H1 (cell line): ENCODE measurements at regions not wholly inside any gene's neighbourhood (a gene's known extent, or its start where the extent isn't known, plus 50 kb on each side); places are given as distances from the start of the nearest gene placed in this dataset.

Experiments used
- CTCF ChIA-PET: fragments of 300-600 bp; sonication (Branson Sonifier 250); formaldehyde crosslinking; loops from one replicate; lab custom pipeline; 2021; ENCODE audit not compliant: partially characterized antibody; lab: Charles Lee
- POLR2A ChIA-PET: fragments of 300-600 bp; sonication (Branson Sonifier 250); formaldehyde crosslinking; loops from one replicate; lab custom pipeline; 2021; ENCODE audit warnings: inconsistent platforms; ENCODE audit not compliant: partially characterized antibody; lab: Charles Lee
- DNase-seq, 2 experiments: peaks; one replicate each; pipeline versions ENCODE4 v3.0.0 to v3.0.0-alpha.2; 2010 to 2022; ENCODE audit warnings: low spot score in 2 of 2, low read depth in 1 of 2, mixed read lengths in 1 of 2
- FAIRE-seq: peaks from 2 replicates; lab custom pipeline; 2011; peaks lifted over from hg19 to GRCh38; lab: Jason Lieb, UNC
- H2AFZ ChIP-seq: 2 replicates; pipeline ENCODE4 v1.8.1; 2012; ENCODE audit warnings: low read length, inconsistent platforms
- H2AK5ac ChIP-seq: 2 replicates; pipeline ENCODE4 v1.6.1; 2013; ENCODE audit warnings: low read depth, low read length
- H2BK120ac ChIP-seq: replicated peaks from 2 replicates; pipeline ENCODE3; 2013; ENCODE audit warnings: low read depth, low read length, inconsistent platforms
- H2BK12ac ChIP-seq: 2 replicates; pipeline ENCODE4 v1.6.1; 2013; ENCODE audit warnings: low read depth, low read length
- H2BK15ac ChIP-seq: 2 replicates; pipeline ENCODE4 v1.6.1; 2013; ENCODE audit warnings: low read length
- H2BK20ac ChIP-seq: 2 replicates; pipeline ENCODE4 v1.6.1; 2013; ENCODE audit warnings: low read length
- H2BK5ac ChIP-seq: 2 replicates; pipeline ENCODE4 v1.6.1; 2013; ENCODE audit warnings: low read depth, low read length
- H3K14ac ChIP-seq: 2 replicates; pipeline ENCODE4 v1.6.1; 2013; ENCODE audit warnings: inconsistent platforms; ENCODE audit not compliant: insufficient read length
- H3K18ac ChIP-seq: 2 replicates; pipeline ENCODE4 v1.6.1; 2013; ENCODE audit warnings: low read length; ENCODE audit errors: extremely low read depth
- H3K23ac ChIP-seq: 2 replicates; pipeline ENCODE4 v1.6.1; 2013; ENCODE audit warnings: inconsistent platforms; ENCODE audit not compliant: insufficient read length
- H3K23me2 ChIP-seq: 2 replicates; pipeline ENCODE4 v1.6.1; 2013; ENCODE audit warnings: low read depth, low read length
- H3K27ac ChIP-seq: 2 replicates; pipeline ENCODE4 v1.6.1; 2011; ENCODE audit warnings: low read depth, low read length, inconsistent platforms
- H3K27me3 ChIP-seq, 4 experiments: replicated peaks in 1 of 4; 1 replicate in 1 of 4; 2 replicates in 3 of 4; pipeline versions ENCODE4 v1.6.1 to v1.8.1; 2011 to 2013; ENCODE audit warnings: low read length in 3 of 4, mild to moderate bottlenecking in 3 of 4, inconsistent platforms in 2 of 4, mixed read lengths in 2 of 4, moderate library complexity in 1 of 4; ENCODE audit not compliant: control insufficient read depth in 3 of 4, insufficient read depth in 3 of 4; ENCODE audit errors: extremely low read depth in 1 of 4
- H3K36me3 ChIP-seq, 4 experiments: 2 replicates each; pipeline versions ENCODE4 v1.6.1 to v1.8.1; 2011 to 2013; ENCODE audit warnings: mild to moderate bottlenecking in 4 of 4, low read length in 3 of 4, moderate library complexity in 2 of 4, control low read depth in 1 of 4, inconsistent platforms in 1 of 4; ENCODE audit not compliant: insufficient read depth in 4 of 4, control insufficient read depth in 2 of 4
- H3K4ac ChIP-seq: replicated peaks from 2 replicates; pipeline ENCODE3; 2013; ENCODE audit warnings: low read length, low read depth, mixed read lengths, inconsistent platforms; ENCODE audit not compliant: insufficient read length
- H3K4me1 ChIP-seq, 4 experiments: replicated peaks in 1 of 4; 1 replicate in 1 of 4; 2 replicates in 3 of 4; pipeline versions ENCODE4 v1.6.1 to v1.8.1; 2011 to 2013; ENCODE audit warnings: low read length in 3 of 4, inconsistent platforms in 2 of 4, mixed read lengths in 1 of 4; ENCODE audit not compliant: insufficient read depth in 4 of 4, control insufficient read depth in 3 of 4
- H3K4me2 ChIP-seq, 2 experiments: 2 replicates each; pipeline versions ENCODE4 v1.6.1 to v1.8.1; 2011 to 2013; ENCODE audit warnings: low read depth in 2 of 2, low read length in 2 of 2, control low read depth in 1 of 2, inconsistent platforms in 1 of 2, mild to moderate bottlenecking in 1 of 2; ENCODE audit not compliant: insufficient read depth in 1 of 2
- H3K4me3 ChIP-seq, 4 experiments: fragments of 200-600, 300-600 bp in 1 of 4; sonication (generic), shearing (Covaris generic), sonication (Bioruptor Twin) in 1 of 4; 2 replicates each; pipeline versions ENCODE4 v1.5.1 to v1.8.1; 2011 to 2016; ENCODE audit warnings: low read length in 4 of 4, low read depth in 3 of 4, control low read depth in 2 of 4, inconsistent platforms in 2 of 4, mild to moderate bottlenecking in 2 of 4, mixed read lengths in 1 of 4, moderate library complexity in 1 of 4; ENCODE audit not compliant: insufficient read depth in 2 of 4; ENCODE audit errors: extremely low read depth in 1 of 4
- H3K56ac ChIP-seq: replicated peaks from 2 replicates; pipeline ENCODE3; 2013; ENCODE audit warnings: low read depth, mild to moderate bottlenecking, mixed read lengths, low read length, inconsistent platforms; ENCODE audit not compliant: insufficient read length
- H3K79me1 ChIP-seq: 2 replicates; pipeline ENCODE4 v1.6.1; 2013; ENCODE audit warnings: low read depth, low read length, control low read depth
- H3K79me2 ChIP-seq, 2 experiments: 2 replicates each; pipeline versions ENCODE4 v1.6.1 to v1.8.1; 2012 to 2013; ENCODE audit warnings: low read length in 2 of 2, mild to moderate bottlenecking in 2 of 2, inconsistent platforms in 1 of 2; ENCODE audit not compliant: insufficient read depth in 2 of 2, control insufficient read depth in 1 of 2
- H3K9ac ChIP-seq, 4 experiments: replicated peaks in 1 of 4; 1 replicate in 1 of 4; 2 replicates in 3 of 4; pipeline versions ENCODE4 v1.6.1 to v1.8.1; 2011 to 2013; ENCODE audit warnings: low read depth in 3 of 4, low read length in 3 of 4, control low read depth in 2 of 4, mild to moderate bottlenecking in 2 of 4, moderate library complexity in 2 of 4, inconsistent platforms in 1 of 4; ENCODE audit errors: extremely low read depth in 1 of 4
- H3K9me3 ChIP-seq, 2 experiments: 2 replicates each; pipeline versions ENCODE4 v1.6.1 to v1.8.1; 2012 to 2013; ENCODE audit warnings: mild to moderate bottlenecking in 2 of 2, moderate library complexity in 2 of 2, control low read depth in 1 of 2, inconsistent platforms in 1 of 2, low read depth in 1 of 2, low read length in 1 of 2, mixed read lengths in 1 of 2; ENCODE audit not compliant: insufficient read depth in 2 of 2
- H4K20me1 ChIP-seq, 2 experiments: replicated peaks in 1 of 2; 2 replicates each; pipeline versions ENCODE3 to v1.8.1; 2011 to 2013; ENCODE audit warnings: inconsistent platforms in 2 of 2, low read length in 2 of 2, mild to moderate bottlenecking in 1 of 2; ENCODE audit not compliant: insufficient read depth in 2 of 2, control insufficient read depth in 1 of 2
- H4K5ac ChIP-seq: 2 replicates; pipeline ENCODE4 v1.6.1; 2013; ENCODE audit warnings: low read length, low read depth, mixed read lengths, inconsistent platforms; ENCODE audit not compliant: insufficient read length
- H4K8ac ChIP-seq: 2 replicates; pipeline ENCODE4 v1.8.0; 2013; ENCODE audit warnings: mild to moderate bottlenecking, moderate library complexity, low read length, inconsistent platforms; ENCODE audit not compliant: insufficient read depth; ENCODE audit errors: extremely low read depth
- H4K91ac ChIP-seq: replicated peaks from 2 replicates; pipeline ENCODE3; 2013; ENCODE audit warnings: low read length, mixed read lengths, inconsistent platforms; ENCODE audit not compliant: insufficient read length
- JUN ChIP-seq: IDR thresholded peaks from 2 replicates; pipeline ENCODE4 v1.6.1; 2011; ENCODE audit warnings: low read depth, mild to moderate bottlenecking, improper control_type of control experiment, low read length
- SP4 ChIP-seq: IDR thresholded peaks from 2 replicates; pipeline ENCODE4 v1.6.1; 2012; ENCODE audit warnings: low read length, inconsistent platforms
- WGBS, 2 experiments: shearing (Covaris generic) in 1 of 2; methylation state at CpG; one replicate each; pipeline versions ENCODE4 v1.1.6 to v1.1.7; 2013 to 2015; ENCODE audit warnings: low lambda C conversion rate in 2 of 2, mixed read lengths in 2 of 2, inconsistent platforms in 1 of 2, low coverage in 1 of 2, missing lambda C conversion rate in 1 of 2; ENCODE audit not compliant: insufficient replicate concordance in 2 of 2, insufficient coverage in 1 of 2, insufficient read length in 1 of 2; ENCODE audit errors: extremely low coverage in 1 of 2, missing lambda C conversion rate in 1 of 2; 5-methylcytosine and 5-hydroxymethylcytosine counted together

- no peak overlapping the region for H2BK5ac ChIP-seq
- no peak overlapping the region for H2AFZ ChIP-seq
- no peak overlapping the region for H2BK15ac ChIP-seq
- no peak overlapping the region for H3K18ac ChIP-seq
- H3K79me2 ChIP-seq: no peaks in the 10 kb centered on the region
- no peak overlapping the region for H3K9ac ChIP-seq
- ChIA-PET POLR2A (no interaction called here), CTCF (interaction anchor here (1.5 to 2.1 kb wide), 2 partner anchors 35 to 57 kb away, joined by 5 to 7 read pairs; no protein-coding TSS in a partner anchor)
- no peak overlapping the region for H4K5ac ChIP-seq
- H3K56ac ChIP-seq: no peak overlapping the region
- no peak overlapping the region; the same call in 1 of the 2 replicates for H4K8ac ChIP-seq
- H2BK12ac ChIP-seq: no peak overlapping the region
- no peaks in the 10 kb centered on the region for H4K20me1 ChIP-seq
- FAIRE-seq (no peak), DNase-seq (no peak)
- H3K9me3 ChIP-seq: no peaks in the 10 kb centered on the region
- no peak overlapping the region for H3K4me3 ChIP-seq
- H3K14ac ChIP-seq: no peak overlapping the region
- no peaks in the 10 kb centered on the region for H3K4me1 ChIP-seq
- no peak overlapping the region for H3K23ac ChIP-seq
- H3K27me3 ChIP-seq: no peaks in the 10 kb centered on the region
- H4K91ac ChIP-seq: no peak overlapping the region
- H2BK20ac ChIP-seq: no peak overlapping the region
- H3K36me3 ChIP-seq: no peaks in the 10 kb centered on the region
- H3K4me2 ChIP-seq: no peak overlapping the region
- no peak overlapping the region for H2AK5ac ChIP-seq
- H2BK120ac ChIP-seq: no peak overlapping the region
- H3K23me2 ChIP-seq: no peaks in the 10 kb centered on the region
- TF ChIP-seq JUN (no peak), SP4 (no peak)
- H3K27ac ChIP-seq: no peak overlapping the region
- H3K79me1 ChIP-seq: no peaks in the 10 kb centered on the region
- no peak overlapping the region for H3K4ac ChIP-seq
- WGBS, 2 experiments: 85% methylated on average over 3 of the region's 3 CpGs; no CpG with 5 or more reads in 1 of the 2 experiments
These were observed 192.4 kb upstream of the PTGFR start for GRCh38 chr1:78298349-78298748.
